ENCODE measurements at regions not wholly inside any gene's neighbourhood (a gene's known extent, or its start where the extent isn't known, plus 50 kb on each side); places are given as distances from the start of the nearest gene placed in this dataset.

- no peak overlapping the region for H3K4me3 ChIP-seq
- DNase-seq (no peak), ATAC-seq (no peak)
- H3K9me3 ChIP-seq: no peaks in the 10 kb centered on the region
- intact Hi-C loops (cut with DNase I): no loop called here
- no peaks in the 10 kb centered on the region for H3K36me3 ChIP-seq
- no peak overlapping the region for H3K27ac ChIP-seq
- no peaks in the 10 kb centered on the region for H3K27me3 ChIP-seq
- H3K4me1 ChIP-seq: no peaks in the 10 kb centered on the region
- TF ChIP-seq, protein P1, sequence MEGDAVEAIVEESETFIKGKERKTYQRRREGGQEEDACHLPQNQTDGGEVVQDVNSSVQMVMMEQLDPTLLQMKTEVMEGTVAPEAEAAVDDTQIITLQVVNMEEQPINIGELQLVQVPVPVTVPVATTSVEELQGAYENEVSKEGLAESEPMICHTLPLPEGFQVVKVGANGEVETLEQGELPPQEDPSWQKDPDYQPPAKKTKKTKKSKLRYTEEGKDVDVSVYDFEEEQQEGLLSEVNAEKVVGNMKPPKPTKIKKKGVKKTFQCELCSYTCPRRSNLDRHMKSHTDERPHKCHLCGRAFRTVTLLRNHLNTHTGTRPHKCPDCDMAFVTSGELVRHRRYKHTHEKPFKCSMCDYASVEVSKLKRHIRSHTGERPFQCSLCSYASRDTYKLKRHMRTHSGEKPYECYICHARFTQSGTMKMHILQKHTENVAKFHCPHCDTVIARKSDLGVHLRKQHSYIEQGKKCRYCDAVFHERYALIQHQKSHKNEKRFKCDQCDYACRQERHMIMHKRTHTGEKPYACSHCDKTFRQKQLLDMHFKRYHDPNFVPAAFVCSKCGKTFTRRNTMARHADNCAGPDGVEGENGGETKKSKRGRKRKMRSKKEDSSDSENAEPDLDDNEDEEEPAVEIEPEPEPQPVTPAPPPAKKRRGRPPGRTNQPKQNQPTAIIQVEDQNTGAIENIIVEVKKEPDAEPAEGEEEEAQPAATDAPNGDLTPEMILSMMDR (IDR thresholded peaks at IDR 0.05): no peak
Measured at GRCh38 chrX:20527041-20527440, 260.3 kb upstream of the RPS6KA3 start.

- H3K27ac ChIP-seq: no peak overlapping the region
- intact Hi-C loops (cut with DNase I): no loop called here
- no peak overlapping the region for H3K4me3 ChIP-seq
- TF ChIP-seq, protein P1 (IDR thresholded peaks at IDR 0.05): no peak
- H3K9me3 ChIP-seq: no peaks in the 10 kb centered on the region
- no peaks in the 10 kb centered on the region for H3K27me3 ChIP-seq
- DNase-seq (no peak), ATAC-seq (no peak)
- no peaks in the 10 kb centered on the region for H3K36me3 ChIP-seq
- H3K4me1 ChIP-seq: no peaks in the 10 kb centered on the region
Measured at GRCh38 chrX:20523626-20524312, 257.1 kb upstream of the RPS6KA3 start.

DNA sequence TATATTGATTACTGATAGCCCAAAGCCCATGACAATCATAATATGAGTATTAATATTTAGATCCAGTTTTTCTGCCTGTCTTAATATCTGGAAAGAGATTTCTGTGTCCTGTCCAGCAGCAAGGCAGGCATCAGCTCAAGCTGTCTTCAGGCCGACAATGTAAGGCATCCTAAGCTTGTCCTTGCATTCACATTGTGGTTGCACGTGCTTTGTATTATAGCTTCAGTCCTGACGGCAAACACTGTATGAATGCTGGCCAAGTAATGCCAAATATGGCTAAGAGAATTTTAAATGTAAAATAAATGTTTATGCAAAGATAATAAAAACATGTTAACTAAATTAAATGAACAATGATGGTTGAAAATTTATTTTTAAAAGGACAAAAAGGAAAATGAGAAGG lies 255.7 kb upstream of the RPS6KA3 start:
- Histone ChIP-seq H3K36me3 (no peaks in the 10 kb centered on the region), H3K4me1 (no peaks in the 10 kb centered on the region), H3K9me3 (no peaks in the 10 kb centered on the region), H3K4me3 (no peak overlapping the region), H3K27ac (no peak overlapping the region), H3K27me3 (no peaks in the 10 kb centered on the region)
- intact Hi-C loops (cut with DNase I): no loop called here
- DNase-seq: no peak
- ATAC-seq: no peak
- TF ChIP-seq, protein P1 (IDR thresholded peaks at IDR 0.05): no peak

DNA sequence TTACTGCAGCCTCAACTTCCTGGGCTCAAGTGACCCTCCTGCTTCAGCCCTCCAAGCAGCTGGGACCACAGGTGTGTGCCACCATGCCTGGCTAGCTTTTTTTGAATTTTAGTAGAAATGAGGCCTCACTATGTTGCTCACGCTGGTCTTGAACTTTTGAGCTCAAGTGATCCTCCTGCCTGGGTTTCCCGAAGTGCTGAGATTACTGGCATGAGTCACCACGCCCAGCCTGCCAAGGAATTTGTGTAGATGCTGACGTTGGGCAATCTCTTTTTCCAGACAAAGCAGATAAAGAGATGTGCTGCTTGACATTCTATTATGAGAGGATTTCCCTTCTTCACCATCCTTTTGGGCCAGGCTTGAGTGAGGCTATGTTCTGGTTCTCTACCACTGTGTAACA lies 254.5 kb upstream of the RPS6KA3 start:
- ATAC-seq (no peak), DNase-seq (no peak)
- Histone ChIP-seq H3K36me3 (no peaks in the 10 kb centered on the region), H3K4me1 (no peaks in the 10 kb centered on the region), H3K27me3 (no peaks in the 10 kb centered on the region), H3K4me3 (no peak overlapping the region), H3K27ac (no peak overlapping the region), H3K9me3 (no peaks in the 10 kb centered on the region)
- TF ChIP-seq, protein P1 (IDR thresholded peaks at IDR 0.05): no peak
- intact Hi-C loops (cut with DNase I): no loop called here

DNA sequence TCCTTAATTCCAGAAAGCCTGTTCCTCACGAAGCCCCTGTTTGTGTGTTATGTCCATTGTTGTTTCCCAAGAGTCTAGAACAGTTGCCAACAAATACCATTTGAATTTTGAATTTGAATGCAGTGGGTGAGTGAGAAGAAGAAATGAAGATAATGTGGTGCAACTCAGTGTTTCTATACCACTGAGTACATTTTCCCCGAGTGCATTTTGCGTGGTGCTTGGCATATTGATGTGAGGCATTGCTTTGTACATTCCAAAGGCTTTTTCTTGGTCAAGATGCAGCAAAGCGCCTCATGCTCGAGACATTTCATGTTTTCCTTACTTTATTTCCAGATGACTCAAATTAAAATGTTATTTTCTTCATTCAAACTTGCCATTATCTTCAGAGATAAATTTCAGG lies 253.1 kb upstream of the RPS6KA3 start:
- no peak for DNase-seq
- ATAC-seq: no peak
- Histone ChIP-seq H3K36me3 (no peaks in the 10 kb centered on the region), H3K4me1 (no peaks in the 10 kb centered on the region), H3K27ac (no peak overlapping the region), H3K27me3 (no peaks in the 10 kb centered on the region), H3K9me3 (no peaks in the 10 kb centered on the region), H3K4me3 (no peak overlapping the region)
- TF ChIP-seq, protein P1 (IDR thresholded peaks at IDR 0.05): no peak
- intact Hi-C loops (cut with DNase I): no loop called here

DNA sequence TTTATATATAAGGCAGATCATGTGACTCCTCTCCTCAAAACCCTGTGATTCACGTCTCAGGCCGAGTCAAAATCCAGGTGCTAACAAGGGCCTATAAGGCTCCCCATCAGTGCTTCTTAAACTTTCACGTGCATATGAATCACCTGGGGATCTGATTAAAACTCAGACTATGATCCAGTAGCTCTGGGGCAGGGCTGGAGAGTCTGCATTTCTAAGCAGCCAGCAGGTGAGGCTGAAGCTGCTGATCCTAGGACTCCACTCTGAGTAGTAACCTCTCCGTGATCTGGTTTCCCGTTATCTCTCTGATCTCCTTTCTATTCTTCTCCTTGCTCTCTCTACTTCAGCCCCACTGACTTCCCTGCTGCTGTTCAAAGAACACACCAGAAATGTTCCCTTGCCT lies 252.4 kb upstream of the RPS6KA3 start:
- Histone ChIP-seq H3K4me1 (no peaks in the 10 kb centered on the region), H3K27me3 (no peaks in the 10 kb centered on the region), H3K4me3 (no peak overlapping the region), H3K36me3 (no peaks in the 10 kb centered on the region), H3K9me3 (no peaks in the 10 kb centered on the region), H3K27ac (no peak overlapping the region)
- intact Hi-C loops (cut with DNase I): no loop called here
- ATAC-seq (no peak), DNase-seq (no peak)
- TF ChIP-seq, protein P1 (IDR thresholded peaks at IDR 0.05): no peak

Data from upper lobe of right lung (tissue), 1 donor.